ENCODE measurements at regions not wholly inside any gene's neighbourhood (a gene's known extent, or its start where the extent isn't known, plus 50 kb on each side); places are given as distances from the start of the nearest gene placed in this dataset.

GRCh38 chr9:3699883-3700282 lies 174.1 kb upstream of the RFX3 start:
- ChIA-PET POLR2A (ENCODE audit: unreplicated experiment) (no interaction called here), CTCF (no interaction called here)
- H3K27ac ChIP-seq = no peak overlapping the region
- H3K4me3 ChIP-seq = no peak overlapping the region
- no peaks in the 10 kb centered on the region for H3K9me2 ChIP-seq (ENCODE audit: insufficient read depth)
- H3K4me2 ChIP-seq = no peak overlapping the region
- no peaks in the 10 kb centered on the region for H3K36me3 ChIP-seq (ENCODE audit: low read depth)
- H2AFZ ChIP-seq = no peak overlapping the region
- H3K9me3 ChIP-seq (ENCODE audit: insufficient read depth, low read depth) = no peaks in the 10 kb centered on the region
- H3K79me2 ChIP-seq (ENCODE audit: low read depth) = no peaks in the 10 kb centered on the region
- TF ChIP-seq EZH2 (IDR thresholded peaks at IDR 0.05; ENCODE audit: low read depth) = no peak
- no peaks in the 10 kb centered on the region for H4K20me1 ChIP-seq (ENCODE audit: insufficient read depth)
- no peaks in the 10 kb centered on the region for H3F3A ChIP-seq (ENCODE audit: insufficient read depth, low read depth)
- intact Hi-C loops (cut with micrococcal nuclease; ENCODE audit: unreplicated experiment) = no loop called here
- DNase-seq = no peak
- H3K4me1 ChIP-seq (replicated peaks; ENCODE audit: insufficient read depth) = no peaks in the 10 kb centered on the region
- no peaks in the 10 kb centered on the region for H3K27me3 ChIP-seq (ENCODE audit: insufficient read depth, low read depth)
- BruUV-seq (replicated peaks) = no TSS peak

- Histone ChIP-seq H3F3A (ENCODE audit: insufficient read depth, low read depth) (no peaks in the 10 kb centered on the region), H3K36me3 (ENCODE audit: low read depth) (no peaks in the 10 kb centered on the region), H2AFZ (no peak overlapping the region), H3K4me3 (no peak overlapping the region), H3K27ac (no peak overlapping the region), H3K27me3 (ENCODE audit: insufficient read depth, low read depth) (no peaks in the 10 kb centered on the region), H3K9me2 (ENCODE audit: insufficient read depth) (no peaks in the 10 kb centered on the region), H3K4me1 (replicated peaks; ENCODE audit: insufficient read depth) (no peaks in the 10 kb centered on the region), H3K79me2 (ENCODE audit: low read depth) (no peaks in the 10 kb centered on the region), H3K9me3 (ENCODE audit: insufficient read depth, low read depth) (no peaks in the 10 kb centered on the region), H3K4me2 (no peak overlapping the region), H4K20me1 (ENCODE audit: insufficient read depth) (no peaks in the 10 kb centered on the region)
- DNase-seq = no peak
- intact Hi-C loops (cut with micrococcal nuclease; ENCODE audit: unreplicated experiment) = no loop called here
- TF ChIP-seq CTCF (conservative IDR thresholded peaks at IDR 0.05) (no peak), EZH2 (IDR thresholded peaks at IDR 0.05; ENCODE audit: low read depth) (no peak)
- BruUV-seq (replicated peaks) = no TSS peak
- ChIA-PET POLR2A (ENCODE audit: unreplicated experiment) (no interaction called here), CTCF (no interaction called here)
Measured at GRCh38 chr9:3698531-3698930, 172.7 kb upstream of the RFX3 start.

GRCh38 chr9:3698076-3698475 lies 172.3 kb upstream of the RFX3 start:
- H3K9me3 ChIP-seq (ENCODE audit: insufficient read depth, low read depth) = no peaks in the 10 kb centered on the region
- no peaks in the 10 kb centered on the region for H3K36me3 ChIP-seq (ENCODE audit: low read depth)
- no peak overlapping the region for H2AFZ ChIP-seq
- no peak for TF ChIP-seq CTCF (conservative IDR thresholded peaks at IDR 0.05)
- TF ChIP-seq EZH2 (IDR thresholded peaks at IDR 0.05; ENCODE audit: low read depth) = no peak
- CTCF ChIA-PET = no interaction called here
- POLR2A ChIA-PET (ENCODE audit: unreplicated experiment) = no interaction called here
- no peaks in the 10 kb centered on the region for H3K9me2 ChIP-seq (ENCODE audit: insufficient read depth)
- no peaks in the 10 kb centered on the region for H3F3A ChIP-seq (ENCODE audit: insufficient read depth, low read depth)
- H3K79me2 ChIP-seq (ENCODE audit: low read depth) = no peaks in the 10 kb centered on the region
- BruUV-seq (replicated peaks) = no TSS peak
- DNase-seq = no peak
- no peak overlapping the region for H3K27ac ChIP-seq
- H3K4me3 ChIP-seq = no peak overlapping the region
- no peaks in the 10 kb centered on the region for H4K20me1 ChIP-seq (ENCODE audit: insufficient read depth)
- no peaks in the 10 kb centered on the region for H3K4me1 ChIP-seq (replicated peaks; ENCODE audit: insufficient read depth)
- intact Hi-C loops (cut with micrococcal nuclease; ENCODE audit: unreplicated experiment) = no loop called here
- H3K27me3 ChIP-seq (ENCODE audit: insufficient read depth, low read depth) = no peaks in the 10 kb centered on the region
- no peak overlapping the region for H3K4me2 ChIP-seq

GRCh38 chr9:3696368-3696767 lies 170.6 kb upstream of the RFX3 start:
- Histone ChIP-seq H3K4me2 (no peak overlapping the region), H2AFZ (no peak overlapping the region), H3K4me3 (no peak overlapping the region), H3K9me2 (ENCODE audit: insufficient read depth) (no peaks in the 10 kb centered on the region), H3K27me3 (ENCODE audit: insufficient read depth, low read depth) (no peaks in the 10 kb centered on the region), H3K79me2 (ENCODE audit: low read depth) (no peaks in the 10 kb centered on the region), H3K4me1 (replicated peaks; ENCODE audit: insufficient read depth) (no peaks in the 10 kb centered on the region), H4K20me1 (ENCODE audit: insufficient read depth) (no peaks in the 10 kb centered on the region), H3K9me3 (ENCODE audit: insufficient read depth, low read depth) (no peaks in the 10 kb centered on the region), H3K36me3 (ENCODE audit: low read depth) (no peaks in the 10 kb centered on the region), H3F3A (ENCODE audit: insufficient read depth, low read depth) (no peaks in the 10 kb centered on the region), H3K27ac (no peak overlapping the region)
- no TSS peak for BruUV-seq (replicated peaks)
- intact Hi-C loops (cut with micrococcal nuclease; ENCODE audit: unreplicated experiment) = no loop called here
- TF ChIP-seq CTCF (conservative IDR thresholded peaks at IDR 0.05) = no peak
- TF ChIP-seq EZH2 (IDR thresholded peaks at IDR 0.05; ENCODE audit: low read depth) = no peak
- no peak for DNase-seq
- ChIA-PET POLR2A (ENCODE audit: unreplicated experiment) (no interaction called here), CTCF (no interaction called here)

Measured in PC-9 (cell line).